Endodermal cell (in vitro differentiated cells): ENCODE measurements at regions not wholly inside any gene's neighbourhood (a gene's known extent, or its start where the extent isn't known, plus 50 kb on each side); places are given as distances from the start of the nearest gene placed in this dataset.
A peak's percentile ranks its signal among the peaks of the same experiment; 100 is the strongest.

Experiments
- DNase-seq: peaks from one replicate; pipeline ENCODE4 v3.0.0-alpha.2; 2017
- H3K27ac ChIP-seq: 2 replicates; pipeline ENCODE4 v1.5.1; 2013; ENCODE audit warnings: mild to moderate bottlenecking, low read depth, low read length, moderate library complexity
- H3K27me3 ChIP-seq: 2 replicates; pipeline ENCODE4 v1.6.1; 2013; ENCODE audit warnings: mild to moderate bottlenecking, low read length, moderate library complexity; ENCODE audit not compliant: insufficient read depth, control insufficient read depth, poor library complexity, severe bottlenecking
- H3K36me3 ChIP-seq: 2 replicates; pipeline ENCODE4 v1.7.0; 2013; ENCODE audit warnings: mild to moderate bottlenecking, low read length, moderate library complexity; ENCODE audit not compliant: control insufficient read depth, insufficient read depth
- H3K4me1 ChIP-seq: one replicate; pipeline ENCODE4 v1.7.0; 2013; ENCODE audit warnings: low read length; ENCODE audit not compliant: control insufficient read depth, insufficient read depth
- H3K4me3 ChIP-seq: 2 replicates; pipeline ENCODE4 v1.5.1; 2013; ENCODE audit warnings: mild to moderate bottlenecking, low read length, moderate library complexity
- H3K9ac ChIP-seq: 2 replicates; pipeline ENCODE4 v1.6.1; 2013; ENCODE audit warnings: mild to moderate bottlenecking, low read length, moderate library complexity; ENCODE audit not compliant: poor library complexity, severe bottlenecking; ENCODE audit errors: extremely low read depth
- H3K9me3 ChIP-seq: 2 replicates; pipeline ENCODE4 v1.6.1; 2013; ENCODE audit warnings: mild to moderate bottlenecking, low read length, moderate library complexity; ENCODE audit not compliant: control insufficient read depth
- H3K27ac Mint-ChIP-seq: 2 replicates; pipeline ENCODE4 v1.8.0; 2020; ENCODE audit warnings: mixed read lengths
- H3K27me3 Mint-ChIP-seq: 2 replicates; pipeline ENCODE4 v1.8.0; 2021; ENCODE audit warnings: mild to moderate bottlenecking, mixed read lengths; ENCODE audit not compliant: insufficient read depth
- H3K36me3 Mint-ChIP-seq: 2 replicates; pipeline ENCODE4 v1.8.0; 2020; ENCODE audit warnings: low read depth, mixed read lengths
- H3K4me1 Mint-ChIP-seq: 2 replicates; pipeline ENCODE4 v1.8.0; 2020; ENCODE audit warnings: mixed read lengths
- H3K4me3 Mint-ChIP-seq: 2 replicates; pipeline ENCODE4 v1.8.0; 2020; ENCODE audit warnings: mild to moderate bottlenecking, moderate library complexity, mixed read lengths
- H3K9me3 Mint-ChIP-seq: 2 replicates; pipeline ENCODE4 v1.8.0; 2020; ENCODE audit warnings: mild to moderate bottlenecking, mixed read lengths
- WGBS, 2 experiments: methylation state at CpG; one replicate each; pipeline versions ENCODE4 v1.1.5 to v1.1.7; 2013; ENCODE audit warnings: missing lambda C conversion rate in 2 of 2, mixed read lengths in 1 of 2; ENCODE audit not compliant: insufficient coverage in 1 of 2, insufficient read length in 1 of 2; 5-methylcytosine and 5-hydroxymethylcytosine counted together
- TF ChIP-seq, protein P1 (sequence below): fragments of 200-600 bp; sonication (generic); conservative IDR thresholded peaks from 2 replicates; pipeline ENCODE4 v1.5.0; 2021; ENCODE audit warnings: antibody characterized with exemption, mild to moderate bottlenecking

DNA sequence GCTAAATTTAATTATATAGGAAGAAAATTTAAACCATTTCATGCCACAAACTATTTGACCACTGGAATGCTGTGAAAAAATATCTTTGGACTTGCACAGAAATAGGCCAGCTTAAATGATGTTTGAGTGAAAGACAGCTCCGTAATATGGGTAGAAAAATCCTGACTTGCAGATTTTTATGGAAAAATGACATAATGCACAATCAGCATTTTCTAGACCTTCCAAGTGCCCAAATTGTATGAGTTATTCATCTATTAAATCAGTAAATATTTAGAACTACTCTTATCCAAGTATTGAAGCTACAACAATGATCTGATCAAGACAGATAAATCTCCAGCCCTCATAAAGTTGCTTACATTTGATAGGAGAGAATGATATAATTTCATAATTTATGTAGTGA is 691.1 kb upstream of the DDX18 start:
- H3K27me3 ChIP-seq, result no peaks in the 10 kb centered on the region
- TF ChIP-seq, protein P1, sequence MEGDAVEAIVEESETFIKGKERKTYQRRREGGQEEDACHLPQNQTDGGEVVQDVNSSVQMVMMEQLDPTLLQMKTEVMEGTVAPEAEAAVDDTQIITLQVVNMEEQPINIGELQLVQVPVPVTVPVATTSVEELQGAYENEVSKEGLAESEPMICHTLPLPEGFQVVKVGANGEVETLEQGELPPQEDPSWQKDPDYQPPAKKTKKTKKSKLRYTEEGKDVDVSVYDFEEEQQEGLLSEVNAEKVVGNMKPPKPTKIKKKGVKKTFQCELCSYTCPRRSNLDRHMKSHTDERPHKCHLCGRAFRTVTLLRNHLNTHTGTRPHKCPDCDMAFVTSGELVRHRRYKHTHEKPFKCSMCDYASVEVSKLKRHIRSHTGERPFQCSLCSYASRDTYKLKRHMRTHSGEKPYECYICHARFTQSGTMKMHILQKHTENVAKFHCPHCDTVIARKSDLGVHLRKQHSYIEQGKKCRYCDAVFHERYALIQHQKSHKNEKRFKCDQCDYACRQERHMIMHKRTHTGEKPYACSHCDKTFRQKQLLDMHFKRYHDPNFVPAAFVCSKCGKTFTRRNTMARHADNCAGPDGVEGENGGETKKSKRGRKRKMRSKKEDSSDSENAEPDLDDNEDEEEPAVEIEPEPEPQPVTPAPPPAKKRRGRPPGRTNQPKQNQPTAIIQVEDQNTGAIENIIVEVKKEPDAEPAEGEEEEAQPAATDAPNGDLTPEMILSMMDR, result no peak
- H3K27ac ChIP-seq, result no peak overlapping the region

DNA sequence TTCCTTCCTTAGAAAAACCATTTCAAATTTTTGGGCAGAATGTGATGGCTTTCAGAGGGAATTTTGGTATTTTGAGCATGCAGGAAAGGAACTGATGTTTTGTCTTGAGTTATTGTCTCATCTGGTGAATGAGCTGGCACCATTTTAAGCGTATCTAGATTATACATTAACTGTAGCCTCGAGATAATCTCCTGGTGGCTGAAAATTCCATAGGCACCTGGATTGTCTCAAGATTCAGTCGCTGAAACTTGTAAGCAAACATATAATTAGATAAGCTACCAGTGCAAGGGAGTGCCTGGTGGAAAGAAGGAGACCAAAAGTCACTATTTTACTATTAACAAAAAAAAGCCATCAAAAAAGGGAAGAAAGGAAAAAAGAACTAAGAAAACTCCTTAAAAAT is 687.8 kb upstream of the DDX18 start:
- no peak for DNase-seq
- Histone ChIP-seq H3K27me3 (no peaks in the 10 kb centered on the region), H3K4me3 (peak overlapping the region; percentile 60), H3K9ac (no peak overlapping the region), H3K9me3 (no peaks in the 10 kb centered on the region), H3K4me1 (peaks cover 7% of the 10 kb centered on the region), H3K27ac (no peak overlapping the region), H3K36me3 (no peaks in the 10 kb centered on the region)
- Mint-ChIP-seq H3K4me1 (peaks cover 25% of the 10 kb centered on the region), H3K36me3 (peaks cover 3% of the 10 kb centered on the region), H3K4me3 (peak overlapping the region; percentile 5), H3K27ac (no peak overlapping the region), H3K27me3 (no peaks in the 10 kb centered on the region), H3K9me3 (peaks cover 5% of the 10 kb centered on the region)
- TF ChIP-seq, protein P1, result no peak
- 89 to 95% methylated on average over 2 to 3 of the region's 3 CpGs for WGBS, 2 experiments

More for the DNA sequence above, 691.1 kb upstream of the DDX18 start:
- peaks cover 17% of the 10 kb centered on the region for H3K4me1 Mint-ChIP-seq
- no peaks in the 10 kb centered on the region for H3K27me3 Mint-ChIP-seq
- no peak for DNase-seq
- H3K9me3 Mint-ChIP-seq, result no peaks in the 10 kb centered on the region
- 95% methylated on average over 1 of the region's 1 CpG; no CpG with 5 or more reads in 1 of the 2 experiments for WGBS, 2 experiments
- H3K9ac ChIP-seq, result no peak overlapping the region
- H3K4me3 Mint-ChIP-seq, result no peak overlapping the region
- H3K36me3 ChIP-seq, result no peaks in the 10 kb centered on the region
- no peak overlapping the region for H3K27ac Mint-ChIP-seq
- H3K9me3 ChIP-seq, result no peaks in the 10 kb centered on the region
- H3K4me3 ChIP-seq, result no peak overlapping the region
- H3K4me1 ChIP-seq, result peaks cover 4% of the 10 kb centered on the region
- H3K36me3 Mint-ChIP-seq, result peaks cover 3% of the 10 kb centered on the region

DNA sequence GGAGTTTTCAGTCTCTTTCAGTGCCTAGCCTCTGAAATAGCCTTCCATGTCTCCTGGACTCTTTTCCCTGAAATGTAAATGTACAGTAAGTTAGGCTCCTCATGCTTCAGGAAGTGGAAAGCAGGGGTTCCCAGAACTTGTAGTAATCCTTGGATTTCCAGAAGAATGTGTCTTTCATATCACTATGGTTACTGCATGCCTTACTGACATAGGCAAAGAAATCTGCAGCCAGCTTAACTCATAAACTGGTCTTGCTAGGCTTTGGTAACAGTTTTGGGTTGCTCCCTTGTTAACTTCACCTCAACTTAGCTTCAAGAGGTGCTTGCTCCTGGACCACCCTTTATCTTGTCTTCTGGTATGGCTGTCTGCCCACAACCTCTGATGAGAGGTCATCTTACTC is 686.8 kb upstream of the DDX18 start:
- Mint-ChIP-seq H3K27me3 (no peaks in the 10 kb centered on the region), H3K27ac (no peak overlapping the region), H3K9me3 (peaks cover 5% of the 10 kb centered on the region), H3K4me3 (no peak overlapping the region), H3K36me3 (peaks cover 3% of the 10 kb centered on the region), H3K4me1 (peaks cover 25% of the 10 kb centered on the region)
- no peak overlapping the region for H3K9ac ChIP-seq
- no peak overlapping the region for H3K27ac ChIP-seq
- H3K4me1 ChIP-seq, result peaks cover 7% of the 10 kb centered on the region
- H3K27me3 ChIP-seq, result no peaks in the 10 kb centered on the region
- H3K4me3 ChIP-seq, result no peak overlapping the region
- TF ChIP-seq, protein P1, result no peak
- no peak for DNase-seq
- no peaks in the 10 kb centered on the region for H3K36me3 ChIP-seq
- no peaks in the 10 kb centered on the region for H3K9me3 ChIP-seq
